Neural crest cell (in vitro differentiated cells): ENCODE measurements at regions not wholly inside any gene's neighbourhood (a gene's known extent, or its start where the extent isn't known, plus 50 kb on each side); places are given as distances from the start of the nearest gene placed in this dataset.

Experiments
- DNase-seq: peaks from one replicate; pipeline ENCODE4 v3.0.0; 2021; ENCODE audit warnings: low read depth, mixed read lengths, low spot score
- H3K27ac Mint-ChIP-seq: one replicate; pipeline ENCODE4 v1.8.0; 2021; ENCODE audit warnings: mild to moderate bottlenecking, mixed read lengths; ENCODE audit not compliant: unreplicated experiment
- H3K27me3 Mint-ChIP-seq: 2 replicates; pipeline ENCODE4 v1.8.0; 2021; ENCODE audit warnings: low read depth, mild to moderate bottlenecking, mixed read lengths
- H3K36me3 Mint-ChIP-seq: 2 replicates; pipeline ENCODE4 v1.8.0; 2021; ENCODE audit warnings: low read depth, mild to moderate bottlenecking, mixed read lengths
- H3K4me1 Mint-ChIP-seq: 2 replicates; pipeline ENCODE4 v1.8.0; 2021; ENCODE audit warnings: mixed read lengths
- H3K4me3 Mint-ChIP-seq: one replicate; pipeline ENCODE4 v1.8.0; 2021; ENCODE audit warnings: mild to moderate bottlenecking, mixed read lengths
- H3K9me3 Mint-ChIP-seq: 2 replicates; pipeline ENCODE4 v1.8.0; 2021; ENCODE audit warnings: mixed read lengths
- CTCF ChIP-seq: fragments of 200-600 bp; sonication (generic); conservative IDR thresholded peaks from 2 replicates; pipeline ENCODE4 v1.5.0; 2021; ENCODE audit warnings: antibody characterized with exemption, mild to moderate bottlenecking

- no peak overlapping the region for H3K27ac Mint-ChIP-seq
- no peak overlapping the region for H3K4me3 Mint-ChIP-seq
- no peaks in the 10 kb centered on the region for H3K4me1 Mint-ChIP-seq
- H3K27me3 Mint-ChIP-seq: no peaks in the 10 kb centered on the region
- peaks cover 8% of the 10 kb centered on the region for H3K9me3 Mint-ChIP-seq
- no peak for TF ChIP-seq CTCF
- no peaks in the 10 kb centered on the region for H3K36me3 Mint-ChIP-seq
- no peak for DNase-seq
Observed at GRCh38 chr4:36000941-36001557, 243.3 kb downstream of the ARAP2 start.

DNA sequence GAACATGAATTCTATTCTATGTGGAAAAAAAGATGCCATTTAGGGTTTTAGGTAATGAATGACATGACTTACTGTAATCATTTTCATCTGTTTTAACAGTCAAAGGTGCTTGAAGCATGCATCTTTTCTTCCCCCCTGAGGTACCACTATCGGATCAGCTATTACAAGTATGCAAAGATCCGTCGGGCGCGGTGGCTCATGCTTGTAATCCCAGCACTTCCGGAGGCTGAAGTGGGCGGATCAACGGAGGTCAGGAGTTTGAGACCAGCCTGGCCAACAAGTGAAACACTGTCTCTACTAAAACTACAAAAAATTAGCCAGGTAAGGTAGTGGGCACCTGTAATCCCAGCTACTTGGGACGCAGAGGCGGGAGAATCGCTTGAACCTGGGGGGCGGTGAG lies 241.3 kb downstream of the ARAP2 start:
- no peaks in the 10 kb centered on the region for H3K27me3 Mint-ChIP-seq
- no peak for TF ChIP-seq CTCF
- no peaks in the 10 kb centered on the region for H3K36me3 Mint-ChIP-seq
- H3K9me3 Mint-ChIP-seq: peaks cover 8% of the 10 kb centered on the region
- H3K4me3 Mint-ChIP-seq: no peak overlapping the region
- no peak for DNase-seq
- H3K4me1 Mint-ChIP-seq: no peaks in the 10 kb centered on the region
- H3K27ac Mint-ChIP-seq: no peak overlapping the region

- no peaks in the 10 kb centered on the region for H3K27me3 Mint-ChIP-seq
- no peak overlapping the region for H3K4me3 Mint-ChIP-seq
- no peak for DNase-seq
- no peak overlapping the region for H3K27ac Mint-ChIP-seq
- H3K36me3 Mint-ChIP-seq: no peaks in the 10 kb centered on the region
- peaks cover 10% of the 10 kb centered on the region for H3K9me3 Mint-ChIP-seq
- no peak for TF ChIP-seq CTCF
- H3K4me1 Mint-ChIP-seq: no peaks in the 10 kb centered on the region
Observed at GRCh38 chr4:36004204-36004851, 240.0 kb downstream of the ARAP2 start.

- no peaks in the 10 kb centered on the region for H3K4me1 Mint-ChIP-seq
- no peak for DNase-seq
- peaks cover 8% of the 10 kb centered on the region for H3K9me3 Mint-ChIP-seq
- no peaks in the 10 kb centered on the region for H3K27me3 Mint-ChIP-seq
- H3K36me3 Mint-ChIP-seq: no peaks in the 10 kb centered on the region
- no peak for TF ChIP-seq CTCF
- no peak overlapping the region for H3K27ac Mint-ChIP-seq
- no peak overlapping the region for H3K4me3 Mint-ChIP-seq
Observed at GRCh38 chr4:36006226-36006625, 238.1 kb downstream of the ARAP2 start.

DNA sequence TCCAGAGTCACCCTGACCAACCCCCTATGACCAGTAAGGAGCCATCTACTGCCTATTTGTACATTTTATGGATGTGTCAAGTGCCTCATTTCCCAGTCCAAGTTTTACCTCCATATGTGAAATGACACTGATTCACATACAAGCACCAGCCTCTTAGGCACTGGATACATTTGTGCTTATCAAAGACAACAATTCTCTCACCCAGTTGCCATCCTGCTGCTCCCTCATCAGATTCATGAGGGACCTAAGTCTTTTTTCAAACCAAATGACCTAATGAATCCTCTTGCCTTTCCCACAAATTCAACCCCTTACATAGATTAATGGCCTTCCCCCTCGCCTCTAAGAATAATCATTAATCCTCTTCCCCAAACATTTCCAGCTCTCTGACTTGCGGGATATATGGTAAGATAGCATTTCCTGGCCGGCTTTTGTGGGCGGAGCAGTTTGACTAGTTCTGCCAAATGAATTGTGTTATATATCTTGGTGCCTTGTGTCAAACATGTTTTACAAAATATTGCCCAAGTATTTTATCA lies 233.9 kb downstream of the ARAP2 start:
- Mint-ChIP-seq H3K27ac (no peak overlapping the region), H3K9me3 (peaks cover 3% of the 10 kb centered on the region), H3K4me3 (no peak overlapping the region), H3K36me3 (no peaks in the 10 kb centered on the region), H3K4me1 (no peaks in the 10 kb centered on the region), H3K27me3 (no peaks in the 10 kb centered on the region)
- no peak for TF ChIP-seq CTCF
- DNase-seq: no peak
